ENCODE measurements at regions not wholly inside any gene's neighbourhood (a gene's known extent, or its start where the extent isn't known, plus 50 kb on each side); places are given as distances from the start of the nearest gene placed in this dataset.

- H3K4me3 ChIP-seq (ENCODE audit: low read depth, low read length): no peak overlapping the region
- no peak for TF ChIP-seq MYC (IDR thresholded peaks at IDR 0.05; ENCODE audit: low read depth, low read length)
- TF ChIP-seq, protein P1, sequence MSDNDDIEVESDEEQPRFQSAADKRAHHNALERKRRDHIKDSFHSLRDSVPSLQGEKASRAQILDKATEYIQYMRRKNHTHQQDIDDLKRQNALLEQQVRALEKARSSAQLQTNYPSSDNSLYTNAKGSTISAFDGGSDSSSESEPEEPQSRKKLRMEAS (IDR thresholded peaks at IDR 0.05; ENCODE audit: low read depth, low read length): no peak
- no peak for DNase-seq (ENCODE audit: low read depth)
Measured at GRCh38 chr3:13168391-13168790, 95.2 kb upstream of the IQSEC1 start.

DNA sequence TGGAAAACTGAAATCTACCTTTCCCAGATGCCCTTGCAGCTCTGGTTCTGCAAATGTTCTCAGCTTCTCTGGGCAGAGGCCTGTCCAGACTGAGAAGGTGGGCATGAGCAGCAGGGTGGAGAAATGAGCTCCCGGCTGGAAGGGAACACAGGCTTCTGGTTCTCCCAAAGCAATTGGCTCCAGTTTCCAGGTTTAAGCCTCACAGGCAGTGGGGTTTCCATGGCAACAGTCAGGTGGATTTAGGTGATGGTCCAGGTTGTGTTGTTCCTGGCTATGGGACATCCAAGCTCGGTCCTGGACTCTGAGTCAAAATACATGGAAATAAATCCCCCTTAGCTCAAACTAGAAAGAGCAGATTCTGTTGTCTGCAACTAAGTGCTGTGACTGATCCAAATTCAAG is 94.6 kb upstream of the IQSEC1 start:
- TF ChIP-seq MYC (IDR thresholded peaks at IDR 0.05; ENCODE audit: low read depth, low read length): no peak
- TF ChIP-seq, protein P2, sequence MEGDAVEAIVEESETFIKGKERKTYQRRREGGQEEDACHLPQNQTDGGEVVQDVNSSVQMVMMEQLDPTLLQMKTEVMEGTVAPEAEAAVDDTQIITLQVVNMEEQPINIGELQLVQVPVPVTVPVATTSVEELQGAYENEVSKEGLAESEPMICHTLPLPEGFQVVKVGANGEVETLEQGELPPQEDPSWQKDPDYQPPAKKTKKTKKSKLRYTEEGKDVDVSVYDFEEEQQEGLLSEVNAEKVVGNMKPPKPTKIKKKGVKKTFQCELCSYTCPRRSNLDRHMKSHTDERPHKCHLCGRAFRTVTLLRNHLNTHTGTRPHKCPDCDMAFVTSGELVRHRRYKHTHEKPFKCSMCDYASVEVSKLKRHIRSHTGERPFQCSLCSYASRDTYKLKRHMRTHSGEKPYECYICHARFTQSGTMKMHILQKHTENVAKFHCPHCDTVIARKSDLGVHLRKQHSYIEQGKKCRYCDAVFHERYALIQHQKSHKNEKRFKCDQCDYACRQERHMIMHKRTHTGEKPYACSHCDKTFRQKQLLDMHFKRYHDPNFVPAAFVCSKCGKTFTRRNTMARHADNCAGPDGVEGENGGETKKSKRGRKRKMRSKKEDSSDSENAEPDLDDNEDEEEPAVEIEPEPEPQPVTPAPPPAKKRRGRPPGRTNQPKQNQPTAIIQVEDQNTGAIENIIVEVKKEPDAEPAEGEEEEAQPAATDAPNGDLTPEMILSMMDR (IDR thresholded peaks at IDR 0.05; ENCODE audit: low read depth, low read length): no peak
- TF ChIP-seq, protein P1 (IDR thresholded peaks at IDR 0.05; ENCODE audit: low read depth, low read length): no peak
- no peak for TF ChIP-seq POLR2A (IDR thresholded peaks at IDR 0.05; ENCODE audit: extremely low read depth, insufficient read length)
- no peak for DNase-seq (ENCODE audit: low read depth)
- H3K4me3 ChIP-seq (ENCODE audit: low read depth, low read length): no peak overlapping the region

- TF ChIP-seq MYC (IDR thresholded peaks at IDR 0.05; ENCODE audit: low read depth, low read length): no peak
- TF ChIP-seq, protein P1 (IDR thresholded peaks at IDR 0.05; ENCODE audit: low read depth, low read length): no peak
- no peak for TF ChIP-seq POLR2A (IDR thresholded peaks at IDR 0.05; ENCODE audit: extremely low read depth, insufficient read length)
- TF ChIP-seq, protein P2 (IDR thresholded peaks at IDR 0.05; ENCODE audit: low read depth, low read length): no peak
- H3K4me3 ChIP-seq (ENCODE audit: low read depth, low read length): no peak overlapping the region
- DNase-seq (ENCODE audit: low read depth): no peak
Measured at GRCh38 chr3:13167064-13167743, 94.0 kb upstream of the IQSEC1 start.

GRCh38 chr3:13166243-13167063 is 93.2 kb upstream of the IQSEC1 start:
- peak; percentile 18 for DNase-seq (ENCODE audit: low read depth)
- no peak overlapping the region for H3K4me3 ChIP-seq (ENCODE audit: low read depth, low read length)
- no peak for TF ChIP-seq POLR2A (IDR thresholded peaks at IDR 0.05; ENCODE audit: extremely low read depth, insufficient read length)
- TF ChIP-seq MYC (IDR thresholded peaks at IDR 0.05; ENCODE audit: low read depth, low read length): no peak
- TF ChIP-seq, protein P1 (IDR thresholded peaks at IDR 0.05; ENCODE audit: low read depth, low read length): no peak
- TF ChIP-seq, protein P2 (IDR thresholded peaks at IDR 0.05; ENCODE audit: low read depth, low read length): no peak

- DNase-seq (ENCODE audit: low read depth): no peak
- no peak overlapping the region for H3K4me3 ChIP-seq (ENCODE audit: low read depth, low read length)
- TF ChIP-seq MYC (IDR thresholded peaks at IDR 0.05; ENCODE audit: low read depth, low read length) (no peak), POLR2A (IDR thresholded peaks at IDR 0.05; ENCODE audit: extremely low read depth, insufficient read length) (no peak)
- TF ChIP-seq, protein P2 (IDR thresholded peaks at IDR 0.05; ENCODE audit: low read depth, low read length): no peak
- TF ChIP-seq, protein P1 (IDR thresholded peaks at IDR 0.05; ENCODE audit: low read depth, low read length): no peak
Measured at GRCh38 chr3:13165576-13165975, 92.3 kb upstream of the IQSEC1 start.

All from NB4 (cell line).